GM19468 (cell line): ENCODE measurements at regions not wholly inside any gene's neighbourhood (a gene's known extent, or its start where the extent isn't known, plus 50 kb on each side); places are given as distances from the start of the nearest gene placed in this dataset.

Experiments used
- ATAC-seq: cut with Tn5 transposase; IDR thresholded peaks from one replicate; pipeline ENCODE4 v1.9.1; 2021; ENCODE audit warnings: mild to moderate bottlenecking, moderate library complexity, moderate number of reproducible peaks; ENCODE audit not compliant: unreplicated experiment; ENCODE audit errors: extremely low read depth

- no peak for ATAC-seq
Measured at GRCh38 chr13:85666356-85666755, 132.9 kb downstream of the SLITRK6 start.

- ATAC-seq: no peak
Measured at GRCh38 chr13:85665286-85665685, 133.9 kb downstream of the SLITRK6 start.

GRCh38 chr13:85663856-85664255, 135.4 kb downstream of the SLITRK6 start:
- no peak for ATAC-seq

GRCh38 chr13:85662186-85662585, 137.0 kb downstream of the SLITRK6 start:
- ATAC-seq: no peak

- no peak for ATAC-seq
Measured at GRCh38 chr13:85661675-85662074, 137.5 kb downstream of the SLITRK6 start.

- ATAC-seq: no peak
Measured at GRCh38 chr13:85659493-85659892, 139.7 kb downstream of the SLITRK6 start.

GRCh38 chr13:85657942-85658341, 141.3 kb downstream of the SLITRK6 start:
- no peak for ATAC-seq

- ATAC-seq: no peak
Measured at GRCh38 chr13:85655040-85655439, 144.2 kb downstream of the SLITRK6 start.

GRCh38 chr13:85654227-85654626, 145.0 kb downstream of the SLITRK6 start:
- no peak for ATAC-seq

- ATAC-seq: no peak
Measured at GRCh38 chr13:85653681-85654080, 145.5 kb downstream of the SLITRK6 start.

GRCh38 chr13:85652491-85652890, 146.7 kb downstream of the SLITRK6 start:
- ATAC-seq: no peak

- no peak for ATAC-seq
Measured at GRCh38 chr13:85651440-85651839, 147.8 kb downstream of the SLITRK6 start.

GRCh38 chr13:85650613-85651012, 148.6 kb downstream of the SLITRK6 start:
- no peak for ATAC-seq

- ATAC-seq: no peak
Measured at GRCh38 chr13:85640727-85641126, 158.5 kb downstream of the SLITRK6 start.

- ATAC-seq: no peak
Measured at GRCh38 chr13:85638815-85639393, 160.3 kb downstream of the SLITRK6 start.

GRCh38 chr13:85638265-85638664, 161.0 kb downstream of the SLITRK6 start:
- ATAC-seq: no peak

GRCh38 chr13:85632526-85633195, 166.6 kb downstream of the SLITRK6 start:
- ATAC-seq: no peak

- ATAC-seq: no peak
Measured at GRCh38 chr13:85631801-85632200, 167.4 kb downstream of the SLITRK6 start.

GRCh38 chr13:85626603-85627002, 172.6 kb downstream of the SLITRK6 start:
- no peak for ATAC-seq

GRCh38 chr13:85619321-85619720, 179.9 kb downstream of the SLITRK6 start:
- no peak for ATAC-seq

GRCh38 chr13:85618521-85618920, 180.7 kb downstream of the SLITRK6 start:
- ATAC-seq: no peak

- no peak for ATAC-seq
Measured at GRCh38 chr13:85616275-85616674, 182.9 kb downstream of the SLITRK6 start.
